ENCODE measurements at regions not wholly inside any gene's neighbourhood (a gene's known extent, or its start where the extent isn't known, plus 50 kb on each side); places are given as distances from the start of the nearest gene placed in this dataset.

DNA sequence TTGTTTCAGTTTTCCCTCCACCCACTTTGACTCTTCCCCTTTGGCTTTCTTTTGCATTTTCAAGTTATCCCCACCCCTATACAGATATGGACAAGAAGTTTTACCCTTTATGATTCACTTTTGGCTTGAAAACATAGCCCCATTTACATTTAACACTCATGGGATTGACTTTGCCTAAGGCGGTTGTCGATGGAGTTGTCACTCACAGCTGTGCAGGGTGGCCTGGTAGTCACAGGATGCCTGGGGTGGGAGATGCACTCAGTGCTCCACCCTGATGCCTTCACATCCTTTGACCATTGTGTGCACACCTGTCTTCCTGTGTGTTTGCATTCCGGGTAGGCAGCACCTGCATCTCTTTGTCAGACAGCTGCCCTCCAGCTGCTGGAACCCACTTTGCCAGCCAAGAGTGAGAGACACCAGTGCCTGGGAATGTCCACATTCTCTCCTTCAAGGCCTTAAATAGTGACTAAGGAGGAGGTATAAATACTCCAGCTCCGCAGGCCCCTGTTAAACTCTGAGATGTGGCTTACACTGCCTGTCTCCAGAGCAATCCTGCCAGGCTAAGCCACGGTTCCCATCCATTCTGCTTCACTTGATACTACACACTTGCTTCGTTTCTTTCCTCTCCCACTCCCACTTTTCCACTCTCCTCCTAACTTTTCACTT is 191.5 kb upstream of the SLC24A5 start:
- TF ChIP-seq, protein P1, sequence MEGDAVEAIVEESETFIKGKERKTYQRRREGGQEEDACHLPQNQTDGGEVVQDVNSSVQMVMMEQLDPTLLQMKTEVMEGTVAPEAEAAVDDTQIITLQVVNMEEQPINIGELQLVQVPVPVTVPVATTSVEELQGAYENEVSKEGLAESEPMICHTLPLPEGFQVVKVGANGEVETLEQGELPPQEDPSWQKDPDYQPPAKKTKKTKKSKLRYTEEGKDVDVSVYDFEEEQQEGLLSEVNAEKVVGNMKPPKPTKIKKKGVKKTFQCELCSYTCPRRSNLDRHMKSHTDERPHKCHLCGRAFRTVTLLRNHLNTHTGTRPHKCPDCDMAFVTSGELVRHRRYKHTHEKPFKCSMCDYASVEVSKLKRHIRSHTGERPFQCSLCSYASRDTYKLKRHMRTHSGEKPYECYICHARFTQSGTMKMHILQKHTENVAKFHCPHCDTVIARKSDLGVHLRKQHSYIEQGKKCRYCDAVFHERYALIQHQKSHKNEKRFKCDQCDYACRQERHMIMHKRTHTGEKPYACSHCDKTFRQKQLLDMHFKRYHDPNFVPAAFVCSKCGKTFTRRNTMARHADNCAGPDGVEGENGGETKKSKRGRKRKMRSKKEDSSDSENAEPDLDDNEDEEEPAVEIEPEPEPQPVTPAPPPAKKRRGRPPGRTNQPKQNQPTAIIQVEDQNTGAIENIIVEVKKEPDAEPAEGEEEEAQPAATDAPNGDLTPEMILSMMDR (IDR thresholded peaks at IDR 0.05) = no peak
- TF ChIP-seq POLR2A (IDR thresholded peaks at IDR 0.05) = no peak
